Neural cell (in vitro differentiated cells): ENCODE measurements at regions not wholly inside any gene's neighbourhood (a gene's known extent, or its start where the extent isn't known, plus 50 kb on each side); places are given as distances from the start of the nearest gene placed in this dataset.

Experiments
- EP300 ChIP-seq: fragments of 450-650 bp; conservative IDR thresholded peaks from 2 replicates; pipeline ENCODE4 v1.6.1; 2014; ENCODE audit warnings: antibody characterized with exemption, mild to moderate bottlenecking, moderate library complexity; ENCODE audit not compliant: poor library complexity, severe bottlenecking
- EZH2 ChIP-seq: fragments of 200-600, 300-800 bp; shearing (Covaris generic), sonication (generic); IDR thresholded peaks from 2 replicates; pipeline ENCODE4 v1.6.1; 2014; ENCODE audit warnings: antibody characterized with exemption, low read length, borderline replicate concordance, mild to moderate bottlenecking; ENCODE audit not compliant: insufficient read depth, poor library complexity, severe bottlenecking
- POLR2AphosphoS5 ChIP-seq: IDR thresholded peaks from 2 replicates; pipeline ENCODE4 v1.6.1; 2012
- RAD21 ChIP-seq: fragments of 450-650 bp; conservative IDR thresholded peaks from 2 replicates; pipeline ENCODE4 v1.6.1; 2014; ENCODE audit warnings: antibody characterized with exemption, mild to moderate bottlenecking, moderate library complexity
- REST ChIP-seq: IDR thresholded peaks from 2 replicates; pipeline ENCODE4 v1.6.1; 2012; ENCODE audit warnings: borderline replicate concordance
- TAF1 ChIP-seq: IDR thresholded peaks from 2 replicates; pipeline ENCODE4 v1.6.1; 2012; ENCODE audit warnings: low read depth
- TF ChIP-seq, protein P1 (sequence below): fragments of 450-650 bp; IDR thresholded peaks from 2 replicates; pipeline ENCODE4 v1.5.1; 2014; ENCODE audit warnings: antibody characterized with exemption, mild to moderate bottlenecking, moderate library complexity; ENCODE audit not compliant: poor library complexity, severe bottlenecking

DNA sequence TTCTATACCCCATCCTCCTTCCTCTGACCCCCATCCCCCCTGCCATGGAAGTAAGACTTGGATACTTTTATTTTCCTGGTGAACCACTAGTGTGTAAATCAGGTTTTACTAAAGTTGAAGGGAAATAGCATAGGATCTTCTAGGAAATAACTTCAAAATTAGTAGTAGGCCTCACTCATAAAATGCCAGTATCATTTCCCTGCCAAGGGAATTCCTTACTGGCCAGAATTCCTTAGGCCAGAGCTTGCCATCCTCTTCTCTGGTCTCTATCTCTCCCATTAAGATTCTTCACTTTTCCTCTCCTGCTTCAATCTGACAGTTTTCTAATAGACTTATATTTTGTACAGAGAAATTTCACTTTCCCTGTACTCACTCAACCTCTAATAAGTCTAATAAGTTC, 322.8 kb upstream of the TANK start:
- TF ChIP-seq TAF1, result no peak
- no peak for TF ChIP-seq EZH2
- TF ChIP-seq, protein P1, sequence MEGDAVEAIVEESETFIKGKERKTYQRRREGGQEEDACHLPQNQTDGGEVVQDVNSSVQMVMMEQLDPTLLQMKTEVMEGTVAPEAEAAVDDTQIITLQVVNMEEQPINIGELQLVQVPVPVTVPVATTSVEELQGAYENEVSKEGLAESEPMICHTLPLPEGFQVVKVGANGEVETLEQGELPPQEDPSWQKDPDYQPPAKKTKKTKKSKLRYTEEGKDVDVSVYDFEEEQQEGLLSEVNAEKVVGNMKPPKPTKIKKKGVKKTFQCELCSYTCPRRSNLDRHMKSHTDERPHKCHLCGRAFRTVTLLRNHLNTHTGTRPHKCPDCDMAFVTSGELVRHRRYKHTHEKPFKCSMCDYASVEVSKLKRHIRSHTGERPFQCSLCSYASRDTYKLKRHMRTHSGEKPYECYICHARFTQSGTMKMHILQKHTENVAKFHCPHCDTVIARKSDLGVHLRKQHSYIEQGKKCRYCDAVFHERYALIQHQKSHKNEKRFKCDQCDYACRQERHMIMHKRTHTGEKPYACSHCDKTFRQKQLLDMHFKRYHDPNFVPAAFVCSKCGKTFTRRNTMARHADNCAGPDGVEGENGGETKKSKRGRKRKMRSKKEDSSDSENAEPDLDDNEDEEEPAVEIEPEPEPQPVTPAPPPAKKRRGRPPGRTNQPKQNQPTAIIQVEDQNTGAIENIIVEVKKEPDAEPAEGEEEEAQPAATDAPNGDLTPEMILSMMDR, result no peak
- TF ChIP-seq EP300, result no peak
- TF ChIP-seq REST, result no peak
- TF ChIP-seq RAD21, result no peak
- TF ChIP-seq POLR2AphosphoS5, result no peak
